GM23248 (cell line): ENCODE measurements at regions not wholly inside any gene's neighbourhood (a gene's known extent, or its start where the extent isn't known, plus 50 kb on each side); places are given as distances from the start of the nearest gene placed in this dataset.

Experiments
- DNase-seq: peaks from one replicate; pipeline ENCODE4 v3.0.0-alpha.2; 2015
- H2AFZ ChIP-seq: fragments of 200-600 bp; sonication (generic); 2 replicates; pipeline ENCODE4 v1.6.1; 2016; ENCODE audit warnings: antibody characterized with exemption
- H3F3A ChIP-seq: fragments of 200-600 bp; sonication (generic); 2 replicates; pipeline ENCODE4 v1.6.1; 2016; ENCODE audit warnings: mild to moderate bottlenecking, antibody characterized with exemption, mixed run types; ENCODE audit not compliant: insufficient read depth
- H3K27ac ChIP-seq: fragments of 200-600 bp; sonication (generic); 2 replicates; pipeline ENCODE4 v1.5.1; 2016; ENCODE audit warnings: mild to moderate bottlenecking
- H3K27me3 ChIP-seq: fragments of 200-600 bp; sonication (generic); replicated peaks from 2 replicates; pipeline ENCODE4 v1.6.1; 2016; ENCODE audit warnings: mild to moderate bottlenecking; ENCODE audit not compliant: insufficient read depth
- H3K36me3 ChIP-seq: fragments of 200-600 bp; sonication (generic); 2 replicates; pipeline ENCODE4 v1.6.1; 2016; ENCODE audit warnings: low read depth, mild to moderate bottlenecking
- H3K4me1 ChIP-seq: fragments of 200-600 bp; sonication (generic); 2 replicates; pipeline ENCODE4 v1.6.1; 2016; ENCODE audit warnings: mild to moderate bottlenecking; ENCODE audit not compliant: insufficient read depth
- H3K4me2 ChIP-seq: fragments of 200-600 bp; sonication (generic); one replicate; pipeline ENCODE4 v1.6.1; 2016; ENCODE audit warnings: mild to moderate bottlenecking; ENCODE audit not compliant: unreplicated experiment
- H3K4me3 ChIP-seq: fragments of 200-600 bp; sonication (generic); 2 replicates; pipeline ENCODE4 v1.5.1; 2016; ENCODE audit warnings: mild to moderate bottlenecking
- H3K79me2 ChIP-seq: fragments of 200-600 bp; sonication (generic); 2 replicates; pipeline ENCODE4 v1.6.1; 2016; ENCODE audit warnings: mild to moderate bottlenecking; ENCODE audit not compliant: insufficient read depth
- H3K9ac ChIP-seq: fragments of 200-600 bp; sonication (generic); 2 replicates; pipeline ENCODE4 v1.6.1; 2016; ENCODE audit warnings: mild to moderate bottlenecking
- H3K9me2 ChIP-seq: fragments of 200-600 bp; sonication (generic); 2 replicates; pipeline ENCODE4 v1.6.1; 2016; ENCODE audit warnings: mixed run types, mild to moderate bottlenecking, moderate library complexity; ENCODE audit not compliant: insufficient read depth
- H3K9me3 ChIP-seq: fragments of 200-600 bp; sonication (generic); one replicate; pipeline ENCODE4 v1.6.1; 2017; ENCODE audit warnings: low read depth
- H4K20me1 ChIP-seq: fragments of 200-600 bp; sonication (generic); 2 replicates; pipeline ENCODE4 v1.6.0; 2016; ENCODE audit not compliant: insufficient read depth
- EZH2 ChIP-seq: fragments of 200-600 bp; sonication (generic); IDR thresholded peaks from 2 replicates; pipeline ENCODE4 v1.6.1; 2018; ENCODE audit warnings: antibody characterized with exemption, mild to moderate bottlenecking; ENCODE audit not compliant: insufficient read depth, poor library complexity, severe bottlenecking
- EZH2phosphoT487 ChIP-seq: fragments of 200-600 bp; sonication (generic); IDR thresholded peaks from 2 replicates; pipeline ENCODE4 v1.6.1; 2018; ENCODE audit warnings: antibody characterized with exemption, moderate library complexity, mild to moderate bottlenecking, low read depth; ENCODE audit not compliant: insufficient read depth
- WGBS, 2 experiments: methylation state at CpG; one replicate each; pipeline ENCODE4 v1.1.6; 2015 to 2017; ENCODE audit warnings: low lambda C conversion rate in 2 of 2, low coverage in 1 of 2; ENCODE audit errors: missing lambda C conversion rate in 2 of 2; 5-methylcytosine and 5-hydroxymethylcytosine counted together
- in situ Hi-C: fragments of 300-500 bp; cut with MboI; formaldehyde crosslinking; loops from 2 replicates; pipeline ENCODE4 v1.15.0; 2020

- Histone ChIP-seq H3K9me3 (no peaks in the 10 kb centered on the region), H3K27ac (peak overlapping the region; percentile 39), H3K9ac (no peak overlapping the region), H3K4me2 (no peak overlapping the region), H4K20me1 (no peaks in the 10 kb centered on the region), H3K4me3 (no peak overlapping the region), H2AFZ (peak overlapping the region; percentile 14; the same call in 1 of the 2 replicates), H3K79me2 (no peaks in the 10 kb centered on the region), H3K27me3 (no peaks in the 10 kb centered on the region), H3K9me2 (no peaks in the 10 kb centered on the region), H3K4me1 (peaks cover 27% of the 10 kb centered on the region), H3K36me3 (no peaks in the 10 kb centered on the region), H3F3A (peaks cover 18% of the 10 kb centered on the region; the same call in 1 of the 2 replicates)
- in situ Hi-C loops = no loop called here
- TF ChIP-seq EZH2 (no peak), EZH2phosphoT487 (no peak)
- DNase-seq = no peak
- WGBS, 2 experiments = 83 to 93% methylated on average over 1 of the region's 1 CpG
Measured at GRCh38 chr4:114264452-114264851, 285.0 kb upstream of the ARSJ start.

GRCh38 chr4:114264877-114265291 lies 285.4 kb upstream of the ARSJ start:
- Histone ChIP-seq H3K4me3 (no peak overlapping the region), H3F3A (peaks cover 18% of the 10 kb centered on the region; the same call in 1 of the 2 replicates), H3K27me3 (no peaks in the 10 kb centered on the region), H3K4me1 (peaks cover 27% of the 10 kb centered on the region), H3K9me2 (no peaks in the 10 kb centered on the region), H3K4me2 (no peak overlapping the region), H3K9ac (no peak overlapping the region), H3K79me2 (no peaks in the 10 kb centered on the region), H3K36me3 (no peaks in the 10 kb centered on the region), H2AFZ (peak overlapping the region; percentile 14; the same call in 1 of the 2 replicates), H3K9me3 (no peaks in the 10 kb centered on the region), H4K20me1 (no peaks in the 10 kb centered on the region), H3K27ac (peak overlapping the region; percentile 39)
- peak; percentile 60 for DNase-seq
- in situ Hi-C loops = no loop called here
- 12 to 19% methylated on average over 1 of the region's 1 CpG for WGBS, 2 experiments
- TF ChIP-seq EZH2 (no peak), EZH2phosphoT487 (no peak)

- Histone ChIP-seq H3K27me3 (no peaks in the 10 kb centered on the region), H3K9ac (no peak overlapping the region), H3K79me2 (no peaks in the 10 kb centered on the region), H3K27ac (peak overlapping the region; percentile 39), H2AFZ (peak overlapping the region; percentile 14; the same call in 1 of the 2 replicates), H4K20me1 (no peaks in the 10 kb centered on the region), H3K9me2 (no peaks in the 10 kb centered on the region), H3K4me3 (no peak overlapping the region), H3F3A (peaks cover 18% of the 10 kb centered on the region; the same call in 1 of the 2 replicates), H3K9me3 (no peaks in the 10 kb centered on the region), H3K4me1 (peaks cover 27% of the 10 kb centered on the region), H3K36me3 (no peaks in the 10 kb centered on the region), H3K4me2 (no peak overlapping the region)
- WGBS, 2 experiments = 54 to 58% methylated on average over 3 of the region's 3 CpGs
- TF ChIP-seq EZH2 = no peak
- no peak for TF ChIP-seq EZH2phosphoT487
- DNase-seq = no peak
- in situ Hi-C loops = no loop called here
Measured at GRCh38 chr4:114265342-114265741, 285.9 kb upstream of the ARSJ start.

- Histone ChIP-seq H3K27ac (no peak overlapping the region), H3K4me3 (no peak overlapping the region), H3K4me1 (peaks cover 48% of the 10 kb centered on the region), H4K20me1 (no peaks in the 10 kb centered on the region), H2AFZ (no peak overlapping the region), H3K9ac (no peak overlapping the region), H3F3A (peaks cover 34% of the 10 kb centered on the region), H3K9me2 (no peaks in the 10 kb centered on the region), H3K4me2 (no peak overlapping the region), H3K27me3 (no peaks in the 10 kb centered on the region), H3K79me2 (no peaks in the 10 kb centered on the region), H3K36me3 (no peaks in the 10 kb centered on the region), H3K9me3 (no peaks in the 10 kb centered on the region)
- in situ Hi-C loops = no loop called here
- WGBS, 2 experiments = 48 to 61% methylated on average over 1 of the region's 1 CpG
- no peak for TF ChIP-seq EZH2phosphoT487
- no peak for TF ChIP-seq EZH2
- peak; percentile 26 for DNase-seq
Measured at GRCh38 chr4:114267976-114268375, 288.5 kb upstream of the ARSJ start.

GRCh38 chr4:114271031-114271430 lies 291.6 kb upstream of the ARSJ start:
- Histone ChIP-seq H3K36me3 (no peaks in the 10 kb centered on the region), H2AFZ (peak overlapping the region; percentile 68), H3K4me2 (peak overlapping the region; percentile 59), H4K20me1 (no peaks in the 10 kb centered on the region), H3K9me2 (no peaks in the 10 kb centered on the region), H3K4me1 (peaks cover 34% of the 10 kb centered on the region), H3K9me3 (no peaks in the 10 kb centered on the region), H3F3A (peaks cover 17% of the 10 kb centered on the region), H3K9ac (peak overlapping the region; percentile 41; the same call in 1 of the 2 replicates), H3K4me3 (no peak overlapping the region), H3K79me2 (no peaks in the 10 kb centered on the region), H3K27ac (peak overlapping the region; percentile 83), H3K27me3 (no peaks in the 10 kb centered on the region)
- no peak for DNase-seq
- TF ChIP-seq EZH2 (no peak), EZH2phosphoT487 (no peak)
- in situ Hi-C loops = no loop called here
